ENCODE measurements at regions not wholly inside any gene's neighbourhood (a gene's known extent, or its start where the extent isn't known, plus 50 kb on each side); places are given as distances from the start of the nearest gene placed in this dataset.

DNA sequence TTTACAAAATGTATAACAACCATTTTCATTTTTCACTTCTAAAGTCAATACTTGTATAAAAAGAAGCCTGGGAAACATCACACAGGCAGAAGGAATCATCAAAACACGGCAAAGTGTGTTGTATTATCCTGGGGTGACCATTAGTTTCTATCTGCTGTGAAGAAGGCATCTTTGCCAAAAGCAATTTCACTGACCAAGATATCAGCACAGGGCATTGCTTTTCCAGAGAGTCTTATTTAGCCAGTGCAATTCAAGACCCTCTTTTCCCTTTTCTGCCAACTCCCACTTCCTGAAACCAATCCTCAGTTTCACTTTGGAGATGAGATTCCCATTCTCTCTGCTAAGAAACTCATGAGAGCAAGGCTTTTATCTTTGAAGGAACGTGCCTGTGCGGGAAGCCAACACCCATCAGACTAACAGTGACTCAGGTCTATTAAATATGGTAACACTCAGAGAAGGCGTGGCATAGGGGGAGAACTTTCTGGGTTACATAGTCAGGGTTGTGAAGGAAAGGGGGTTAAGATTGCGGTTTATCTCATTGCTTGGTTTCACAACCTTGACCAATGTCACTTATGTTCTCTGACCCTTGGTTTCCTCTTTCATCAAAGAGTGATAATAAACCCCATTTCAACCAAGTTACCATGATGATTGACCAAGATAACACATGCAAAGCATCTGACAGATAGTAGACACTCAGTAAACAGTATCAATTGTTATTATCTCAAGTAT lies 666.9 kb upstream of the KLF4 start:
- TF ChIP-seq, protein P1, sequence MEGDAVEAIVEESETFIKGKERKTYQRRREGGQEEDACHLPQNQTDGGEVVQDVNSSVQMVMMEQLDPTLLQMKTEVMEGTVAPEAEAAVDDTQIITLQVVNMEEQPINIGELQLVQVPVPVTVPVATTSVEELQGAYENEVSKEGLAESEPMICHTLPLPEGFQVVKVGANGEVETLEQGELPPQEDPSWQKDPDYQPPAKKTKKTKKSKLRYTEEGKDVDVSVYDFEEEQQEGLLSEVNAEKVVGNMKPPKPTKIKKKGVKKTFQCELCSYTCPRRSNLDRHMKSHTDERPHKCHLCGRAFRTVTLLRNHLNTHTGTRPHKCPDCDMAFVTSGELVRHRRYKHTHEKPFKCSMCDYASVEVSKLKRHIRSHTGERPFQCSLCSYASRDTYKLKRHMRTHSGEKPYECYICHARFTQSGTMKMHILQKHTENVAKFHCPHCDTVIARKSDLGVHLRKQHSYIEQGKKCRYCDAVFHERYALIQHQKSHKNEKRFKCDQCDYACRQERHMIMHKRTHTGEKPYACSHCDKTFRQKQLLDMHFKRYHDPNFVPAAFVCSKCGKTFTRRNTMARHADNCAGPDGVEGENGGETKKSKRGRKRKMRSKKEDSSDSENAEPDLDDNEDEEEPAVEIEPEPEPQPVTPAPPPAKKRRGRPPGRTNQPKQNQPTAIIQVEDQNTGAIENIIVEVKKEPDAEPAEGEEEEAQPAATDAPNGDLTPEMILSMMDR (IDR thresholded peaks at IDR 0.05) = no peak
- peaks cover 0 to 1% of the 10 kb centered on the region in 2 donors for H3K4me1 ChIP-seq
- H3K27ac ChIP-seq = no peak overlapping the region
- no peaks in the 10 kb centered on the region for H3K9me3 ChIP-seq
- H3K4me3 ChIP-seq = no peak overlapping the region
- no peaks in the 10 kb centered on the region for H3K27me3 ChIP-seq
- no peaks in the 10 kb centered on the region for H3K36me3 ChIP-seq
- DNase-seq (ENCODE audit: low spot score) = no peak

DNA sequence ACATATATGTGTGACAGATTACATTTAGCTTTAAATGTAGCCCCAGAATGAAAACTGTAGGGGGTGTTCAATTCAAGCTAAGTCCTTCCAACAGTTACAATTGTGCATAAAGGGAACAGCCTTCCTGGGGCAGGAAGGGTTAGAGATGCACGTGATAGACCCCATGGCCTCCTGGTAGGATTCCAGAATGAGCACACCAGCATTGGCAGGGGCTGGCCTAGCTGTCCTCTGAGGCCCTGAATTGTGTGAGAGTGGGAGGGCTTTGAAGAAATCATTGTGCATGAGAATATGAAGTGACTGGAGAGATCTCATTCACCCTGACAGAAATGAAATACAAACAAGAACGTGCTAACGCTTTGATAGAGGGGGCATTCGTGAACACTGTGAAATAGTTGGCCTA lies 663.8 kb upstream of the KLF4 start:
- TF ChIP-seq, protein P1 (IDR thresholded peaks at IDR 0.05) = no peak

DNA sequence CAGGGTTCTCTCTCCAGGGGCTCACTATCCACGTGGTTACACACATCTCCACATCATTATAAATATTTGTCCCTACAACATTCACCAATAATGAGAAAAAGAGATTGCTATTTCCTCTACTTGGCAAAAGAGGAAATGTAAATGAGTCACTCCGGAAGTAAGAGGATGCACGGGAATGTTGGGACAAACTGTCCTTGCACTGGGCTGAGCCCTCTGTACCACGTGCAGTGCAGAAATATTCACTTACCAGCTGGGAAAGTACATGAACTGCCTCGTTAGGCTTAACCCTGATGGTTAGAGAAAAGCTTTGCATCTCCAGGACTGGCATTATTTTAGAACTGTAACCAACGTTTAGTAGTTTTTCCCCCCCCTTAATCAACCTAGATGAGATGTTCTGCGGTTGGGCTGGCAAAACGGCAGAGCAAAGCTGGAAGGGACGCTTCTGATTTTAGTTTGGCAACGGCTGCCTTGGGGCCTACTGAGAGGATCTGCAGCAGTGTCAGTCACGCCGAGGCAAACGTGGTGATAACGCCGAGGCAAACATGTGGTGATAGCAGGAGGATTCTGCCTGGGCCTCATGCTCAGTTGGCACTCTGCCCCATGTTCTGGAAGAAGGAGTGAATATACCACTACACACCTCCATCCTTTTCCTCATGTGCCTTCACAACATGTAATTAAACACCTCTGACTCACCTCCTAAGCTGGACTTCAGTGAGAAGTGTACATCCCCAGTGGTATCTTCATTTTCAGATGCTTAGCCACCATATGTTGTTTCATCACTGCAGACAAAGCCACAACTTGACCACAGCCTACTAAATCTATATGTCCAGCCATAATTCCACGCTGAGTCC lies 661.4 kb upstream of the KLF4 start:
- H3K4me3 ChIP-seq = no peak overlapping the region
- H3K27ac ChIP-seq = peak overlapping the region; percentile 70 to 82
- TF ChIP-seq, protein P1 (IDR thresholded peaks at IDR 0.05) = no peak
- peaks cover 0 to 21% of the 10 kb centered on the region in 2 donors for H3K4me1 ChIP-seq
- H3K27me3 ChIP-seq = no peaks in the 10 kb centered on the region
- H3K9me3 ChIP-seq = peaks cover 0 to 5% of the 10 kb centered on the region in 2 donors
- peak; percentile 77 for DNase-seq (ENCODE audit: low spot score)
- H3K36me3 ChIP-seq = no peaks in the 10 kb centered on the region

More for the DNA sequence above, 663.8 kb upstream of the KLF4 start:
- no peaks in the 10 kb centered on the region for H3K27me3 ChIP-seq
- H3K4me3 ChIP-seq = no peak overlapping the region
- no peak for DNase-seq (ENCODE audit: low spot score)
- H3K4me1 ChIP-seq = peaks cover 0 to 21% of the 10 kb centered on the region in 2 donors
- H3K36me3 ChIP-seq = no peaks in the 10 kb centered on the region
- no peak overlapping the region for H3K27ac ChIP-seq
- H3K9me3 ChIP-seq = no peaks in the 10 kb centered on the region

DNA sequence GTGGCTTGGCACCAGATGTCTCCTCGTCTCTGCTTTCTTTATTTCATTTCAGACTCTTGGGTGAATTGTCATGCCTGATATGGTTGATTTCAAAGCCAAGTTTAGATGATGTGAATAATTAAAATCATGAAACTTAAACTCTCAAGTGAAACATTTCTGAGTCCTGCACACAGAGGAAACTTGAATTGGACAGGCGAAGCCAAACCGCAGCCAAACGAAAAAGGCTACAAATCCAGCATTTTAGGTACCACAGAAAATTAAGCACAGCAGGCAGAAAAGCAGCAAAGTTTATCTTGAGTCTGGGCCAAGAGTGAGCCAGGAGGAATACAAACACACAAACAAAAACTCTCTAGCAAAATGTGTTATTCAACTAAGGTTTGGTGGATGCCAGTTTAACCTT lies 659.8 kb upstream of the KLF4 start:
- Histone ChIP-seq H3K4me1 (peaks cover 0 to 21% of the 10 kb centered on the region in 2 donors), H3K4me3 (no peak overlapping the region), H3K27ac (no peak overlapping the region), H3K27me3 (no peaks in the 10 kb centered on the region), H3K36me3 (no peaks in the 10 kb centered on the region), H3K9me3 (peaks cover 0 to 5% of the 10 kb centered on the region in 2 donors)
- DNase-seq (ENCODE audit: low spot score) = no peak
- TF ChIP-seq, protein P1 (IDR thresholded peaks at IDR 0.05) = no peak

DNA sequence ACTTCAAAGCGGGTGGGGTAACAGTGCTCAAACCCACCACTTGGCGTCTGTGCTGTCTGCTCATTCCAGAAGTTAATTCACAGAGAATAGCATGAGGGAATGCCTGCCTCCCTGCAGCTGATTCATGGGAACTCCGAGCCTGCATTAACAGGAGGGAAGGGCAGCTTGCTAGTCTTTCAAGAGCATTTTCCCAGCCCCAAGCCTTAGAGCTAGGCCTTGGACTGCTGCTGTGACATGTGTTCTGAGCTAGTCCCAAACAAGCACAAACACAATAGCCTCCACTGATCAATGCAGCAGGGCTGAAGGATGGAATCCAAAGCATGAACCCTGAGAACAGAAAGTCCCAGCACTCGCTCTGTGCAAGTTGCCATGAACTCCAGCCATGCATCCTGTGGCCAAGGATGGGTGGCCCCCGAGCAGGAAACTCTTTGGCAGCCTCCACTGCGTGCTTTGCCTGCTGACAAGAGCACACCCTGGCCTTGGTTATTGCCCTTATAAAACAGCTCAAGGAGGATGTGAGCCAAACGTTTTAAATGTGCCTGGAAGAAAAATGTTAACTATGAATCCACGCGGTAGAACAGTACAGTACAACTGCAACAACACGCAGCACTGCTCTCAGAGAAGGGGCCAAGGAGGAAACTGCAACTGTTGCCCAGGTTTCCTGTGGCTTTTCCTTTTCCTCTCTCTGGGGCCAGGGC lies 653.1 kb upstream of the KLF4 start:
- peaks cover 0 to 5% of the 10 kb centered on the region in 2 donors for H3K9me3 ChIP-seq
- peaks cover 3 to 22% of the 10 kb centered on the region in 2 donors for H3K4me1 ChIP-seq
- DNase-seq (ENCODE audit: low spot score) = peak; percentile 94
- H3K27ac ChIP-seq = peak overlapping the region; percentile 75 to 91
- H3K36me3 ChIP-seq = no peaks in the 10 kb centered on the region
- TF ChIP-seq, protein P1 (IDR thresholded peaks at IDR 0.05) = no peak
- no peak overlapping the region for H3K4me3 ChIP-seq
- no peaks in the 10 kb centered on the region for H3K27me3 ChIP-seq
